Stimulated activated CD4-positive, alpha-beta T cell treated with anti-CD3 and anti-CD28 coated beads, Interleukin-1b, Interleukin-23, amount 100 ng/mL, for 1 hour (primary cell): ENCODE measurements at regions not wholly inside any gene's neighbourhood (a gene's known extent, or its start where the extent isn't known, plus 50 kb on each side); places are given as distances from the start of the nearest gene placed in this dataset.

ENCODE experiments used
- DNase-seq, 2 donors: peaks; one replicate each; pipeline ENCODE4 v3.0.0-alpha.2; 2020; ENCODE audit warnings: low read depth in 2 of 2

DNA sequence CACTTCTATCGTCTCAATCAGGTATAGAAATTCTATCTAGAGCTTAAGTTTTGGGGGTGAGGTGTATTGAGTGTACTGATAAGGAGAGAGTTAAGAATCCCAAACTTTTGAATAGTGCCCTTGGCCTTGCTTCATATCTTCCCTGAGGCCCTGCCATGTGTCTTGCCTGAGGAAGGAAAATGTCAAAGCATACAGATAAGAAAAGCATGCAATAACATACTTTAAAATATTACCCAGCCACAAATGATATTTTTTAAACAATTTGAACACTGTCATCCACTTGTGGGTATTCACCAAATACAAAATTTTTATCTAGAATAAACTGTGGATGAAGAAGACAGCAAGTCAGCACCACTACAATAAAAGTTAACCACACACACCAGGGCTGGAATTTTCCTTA is 631.0 kb upstream of the ALCAM start:
- DNase-seq: no peak

DNA sequence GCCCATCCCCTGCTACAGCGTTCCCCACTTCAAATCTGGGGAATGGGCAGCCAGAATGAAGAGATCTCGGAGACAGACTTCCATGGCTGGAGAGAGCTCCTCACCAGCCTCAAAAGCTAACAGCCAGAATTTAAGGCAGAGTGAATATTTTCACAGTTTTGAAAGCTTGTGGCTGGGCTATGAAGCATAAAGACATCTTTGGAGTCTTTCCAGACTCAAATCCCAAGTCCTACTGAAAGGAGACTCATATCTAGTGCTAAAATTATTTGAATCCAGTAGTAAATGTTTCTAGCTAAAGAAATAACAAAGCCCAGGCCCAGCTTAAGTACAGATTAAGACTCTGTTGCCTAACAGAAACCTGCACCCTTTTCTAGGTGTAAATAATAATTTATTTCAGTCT is 628.4 kb upstream of the ALCAM start:
- DNase-seq: no peak

DNA sequence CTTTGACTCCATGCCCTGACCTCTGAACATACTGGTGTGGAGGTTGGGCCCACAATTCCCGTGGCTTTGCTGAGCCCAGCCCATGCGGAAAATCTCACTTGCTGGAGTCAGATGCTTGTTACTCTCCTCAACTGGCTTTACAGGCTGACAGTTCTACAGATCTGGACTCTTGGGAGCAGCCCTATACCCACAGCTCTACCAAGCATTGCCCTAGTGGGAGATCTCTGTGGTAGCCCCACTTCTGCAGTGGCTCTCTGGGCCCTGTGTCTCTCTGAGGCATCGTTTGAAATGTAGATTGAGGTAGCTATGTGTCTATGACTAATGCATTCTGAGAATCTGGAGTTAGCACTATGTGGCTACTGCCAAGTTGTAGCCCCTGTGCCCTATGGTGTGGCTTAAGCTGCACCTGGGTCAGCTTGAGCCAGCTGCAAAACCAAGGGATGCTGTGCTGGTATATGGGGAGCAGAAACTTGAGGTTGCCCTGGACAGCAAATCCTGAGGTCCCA is 625.8 kb upstream of the ALCAM start:
- no peak for DNase-seq

DNA sequence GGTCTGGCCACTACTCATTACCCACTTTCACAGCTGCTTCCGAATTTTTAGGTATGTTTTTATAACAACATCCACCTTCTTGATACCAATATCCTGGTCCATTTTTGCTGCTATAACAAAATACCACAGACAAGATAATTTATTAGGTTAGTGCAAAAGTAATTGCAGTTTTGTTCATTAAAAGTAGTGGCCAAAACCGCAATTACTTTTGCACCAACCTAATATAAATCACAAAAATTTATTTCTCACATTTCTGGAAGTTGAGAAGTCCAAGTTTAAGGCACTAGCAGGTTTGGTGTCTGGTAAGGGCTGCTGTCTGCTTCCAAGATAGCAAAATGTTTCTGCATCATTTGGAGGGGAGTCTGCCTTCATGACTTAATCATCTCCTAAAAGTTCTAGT is 624.7 kb upstream of the ALCAM start:
- DNase-seq: no peak

DNA sequence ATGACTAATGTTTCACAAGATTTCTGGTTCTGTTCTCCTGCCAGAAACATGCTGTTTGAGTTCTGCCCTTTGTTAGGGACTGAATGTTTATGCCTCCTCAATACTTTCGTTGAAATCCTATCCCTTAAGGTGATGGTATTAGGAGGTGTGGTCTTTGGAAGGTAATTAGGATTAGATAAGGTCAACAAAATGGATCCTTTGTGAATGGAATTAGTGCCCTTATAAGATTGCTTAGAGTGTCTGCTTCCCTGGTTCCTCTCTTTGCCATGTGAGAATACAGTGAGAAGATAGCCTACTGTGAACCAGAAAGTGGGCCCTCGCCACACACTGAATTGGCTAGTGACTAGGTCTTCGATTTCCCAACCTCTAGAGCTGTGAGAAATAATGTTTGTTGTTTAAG is 621.4 kb upstream of the ALCAM start:
- DNase-seq: no peak

DNA sequence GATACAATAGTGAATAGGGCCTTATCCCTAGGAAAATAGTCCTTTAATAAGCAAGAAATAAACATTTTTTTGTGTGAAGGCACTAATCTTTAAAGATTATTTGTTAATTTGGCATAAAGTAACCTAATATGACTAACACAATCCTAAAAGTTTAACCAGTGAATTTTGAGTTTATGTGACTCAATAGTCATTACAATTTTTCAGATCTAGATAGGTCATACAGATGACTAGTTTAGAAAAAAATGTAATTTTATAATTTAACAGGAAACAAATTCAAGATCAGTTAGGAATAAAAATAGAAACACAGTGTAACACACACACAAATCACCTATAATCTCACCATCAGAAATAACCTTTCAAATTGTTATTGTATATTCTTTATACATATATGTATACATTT is 620.7 kb upstream of the ALCAM start:
- DNase-seq: no peak

DNA sequence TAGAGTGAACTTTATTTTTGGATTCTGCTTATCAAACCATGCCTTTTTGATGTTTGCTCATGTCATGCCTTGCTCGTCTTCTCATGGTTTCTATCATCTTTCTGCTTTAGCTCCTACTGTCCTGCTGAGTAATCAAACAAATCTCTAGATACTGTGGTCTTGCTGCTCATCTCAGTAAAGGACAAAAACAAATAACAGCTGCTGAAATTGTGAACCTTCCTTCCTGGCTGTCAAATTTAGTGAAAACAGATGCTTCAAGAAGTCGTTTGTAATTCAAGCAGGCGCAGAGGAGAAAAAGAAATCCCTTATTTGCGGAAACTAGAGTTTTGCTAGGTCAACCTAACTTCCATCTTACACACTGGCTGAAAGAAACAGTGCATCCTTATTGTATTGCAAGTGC is 616.1 kb upstream of the ALCAM start:
- DNase-seq: no peak

DNA sequence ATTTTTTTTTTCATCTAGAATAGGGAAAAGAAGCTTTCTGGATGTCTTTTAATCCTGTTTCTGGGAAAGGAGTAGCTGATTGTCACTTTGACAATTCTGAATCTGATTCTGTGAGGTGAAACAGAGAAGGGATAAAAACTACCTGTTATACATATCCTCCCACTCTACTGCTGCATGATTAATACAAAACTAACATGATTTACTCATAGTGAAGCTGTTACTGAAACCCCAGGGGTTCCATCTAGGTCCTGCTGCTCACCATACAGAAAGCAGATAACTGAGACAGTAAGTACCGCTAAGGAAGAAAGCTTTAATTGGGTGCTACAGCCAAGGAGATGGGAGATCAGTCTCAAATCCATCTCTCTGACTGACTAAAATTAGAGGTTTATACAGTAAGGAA is 610.9 kb upstream of the ALCAM start:
- no peak for DNase-seq

DNA sequence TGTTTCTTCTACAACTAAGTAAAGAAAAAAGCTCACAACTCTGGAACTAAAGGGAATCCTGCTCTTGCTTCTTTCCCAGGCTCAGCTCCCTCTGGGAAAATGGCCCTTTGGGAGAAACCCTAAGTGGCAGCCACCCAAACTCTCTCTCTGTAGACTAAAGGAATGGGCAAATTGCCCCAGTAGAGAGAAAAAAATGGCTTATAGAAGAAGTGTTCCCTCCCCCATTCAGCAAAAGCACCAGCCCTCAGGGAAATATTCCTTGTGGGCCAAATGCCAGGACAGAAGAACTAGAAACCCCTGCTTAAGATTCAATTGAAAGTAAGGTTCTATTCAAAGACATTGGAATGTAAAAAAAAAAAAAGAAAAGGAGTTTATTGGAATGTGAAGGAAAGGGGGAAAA is 603.7 kb upstream of the ALCAM start:
- no peak for DNase-seq

DNA sequence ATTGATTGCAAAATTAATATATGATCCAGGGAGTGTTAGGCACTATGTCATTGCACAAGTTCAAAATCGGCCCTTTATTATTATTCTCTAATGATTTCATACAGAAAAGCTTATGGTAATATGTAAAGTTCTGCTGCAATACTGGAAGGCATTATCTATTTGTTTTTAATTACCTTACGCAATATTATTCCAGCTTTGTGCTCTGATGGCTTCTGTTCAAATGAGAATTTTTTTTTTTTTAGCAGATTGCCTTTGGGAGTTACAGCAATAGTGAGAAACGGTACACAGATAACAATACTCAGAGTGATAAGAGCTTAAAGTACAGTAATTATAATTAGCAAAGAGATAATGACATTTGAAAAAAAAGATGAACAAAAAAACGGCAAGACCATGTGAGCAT is 602.2 kb upstream of the ALCAM start:
- DNase-seq: no peak

DNA sequence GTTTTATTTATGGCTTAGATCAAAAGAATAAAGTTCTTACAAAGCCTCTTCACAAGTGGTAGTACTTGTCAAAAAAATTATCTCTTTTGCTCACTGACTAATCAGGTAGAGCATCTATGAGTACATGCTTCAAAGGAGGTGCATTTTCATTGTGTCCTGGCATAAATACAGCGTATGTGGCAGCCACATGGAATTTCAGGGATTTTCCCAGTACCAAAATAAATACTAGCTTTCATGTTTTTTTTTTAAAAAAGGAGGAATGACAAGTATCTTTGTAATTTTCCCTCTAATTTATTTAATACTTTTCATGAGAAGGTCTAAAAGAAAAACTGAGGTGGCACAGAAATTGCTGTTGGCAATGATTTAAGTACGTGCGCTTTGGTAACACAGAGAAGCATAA is 597.8 kb upstream of the ALCAM start:
- no peak for DNase-seq

DNA sequence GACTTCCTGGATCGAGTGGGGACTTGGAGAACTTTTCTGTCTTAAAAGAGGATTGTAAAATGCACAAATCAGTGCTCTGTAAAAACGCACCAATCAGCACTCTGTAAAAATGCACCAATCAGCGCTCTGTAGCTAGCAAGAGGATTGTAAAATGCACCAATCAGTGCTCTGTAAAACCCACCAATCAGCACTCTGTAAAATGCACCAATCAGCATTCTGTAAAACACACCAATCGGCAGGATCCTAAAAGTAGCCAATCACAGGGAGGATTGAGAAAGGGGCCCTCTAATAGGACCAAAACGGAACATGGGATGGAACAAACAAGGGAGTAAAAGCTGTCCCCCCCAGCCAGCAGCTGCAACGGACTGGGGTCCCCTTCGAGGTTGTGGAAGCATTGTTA is 587.4 kb upstream of the ALCAM start:
- DNase-seq: no peak

DNA sequence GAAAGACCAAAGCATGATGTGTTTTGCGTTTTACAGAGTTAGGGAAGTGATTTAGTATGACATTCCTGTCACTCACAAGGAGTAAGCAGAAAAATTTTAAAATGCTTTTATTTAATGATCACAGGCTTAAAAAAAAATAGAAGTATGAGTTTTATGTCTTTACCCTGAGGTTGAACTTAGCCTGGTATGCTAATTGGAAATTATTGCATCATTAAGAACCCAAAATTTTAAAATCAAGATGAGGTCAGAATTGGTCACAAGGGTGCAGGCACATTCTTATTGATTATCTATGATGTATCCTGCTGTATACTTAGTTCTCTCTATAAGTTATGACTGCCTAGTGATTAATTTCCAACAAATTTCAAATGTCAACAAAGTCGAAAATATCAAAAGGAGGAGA is 585.6 kb upstream of the ALCAM start:
- DNase-seq: no peak

DNA sequence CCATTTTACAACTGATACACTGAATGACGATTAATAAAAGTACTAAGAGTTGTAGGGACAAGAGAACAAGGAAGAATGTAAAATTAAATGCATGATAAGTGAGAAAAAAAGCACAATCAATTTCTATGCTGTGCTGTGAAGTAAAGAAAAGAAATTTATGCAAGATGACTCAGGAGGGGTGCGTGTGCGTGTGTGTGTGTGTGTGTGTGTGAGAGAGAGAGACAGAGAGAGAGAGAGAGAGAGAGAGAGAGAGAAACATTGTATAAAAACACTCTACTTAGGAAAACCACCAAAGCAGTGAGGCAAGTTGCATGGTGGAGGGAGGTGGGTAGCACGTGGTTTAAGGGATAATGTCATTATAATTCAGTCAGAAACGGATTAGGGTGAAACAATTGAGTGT is 580.8 kb upstream of the ALCAM start:
- no peak for DNase-seq

DNA sequence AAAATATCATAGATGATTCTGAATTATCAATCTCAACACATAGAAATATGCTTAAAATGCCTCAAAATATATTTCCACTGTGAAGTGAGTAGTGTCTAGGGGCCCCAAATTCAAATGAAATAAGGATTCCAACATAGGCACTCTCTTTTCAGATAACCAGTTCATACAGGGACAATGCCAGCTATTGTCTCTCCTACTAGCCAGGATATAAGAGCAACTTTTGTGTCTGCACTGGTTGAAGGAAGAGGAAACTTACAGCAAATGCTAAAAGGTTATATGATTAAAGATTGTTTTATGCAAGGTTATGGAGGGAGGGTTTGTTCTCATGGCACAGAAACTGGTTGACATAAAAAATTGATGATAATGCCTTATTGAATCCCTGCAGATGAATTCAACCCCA is 579.4 kb upstream of the ALCAM start:
- DNase-seq: no peak

DNA sequence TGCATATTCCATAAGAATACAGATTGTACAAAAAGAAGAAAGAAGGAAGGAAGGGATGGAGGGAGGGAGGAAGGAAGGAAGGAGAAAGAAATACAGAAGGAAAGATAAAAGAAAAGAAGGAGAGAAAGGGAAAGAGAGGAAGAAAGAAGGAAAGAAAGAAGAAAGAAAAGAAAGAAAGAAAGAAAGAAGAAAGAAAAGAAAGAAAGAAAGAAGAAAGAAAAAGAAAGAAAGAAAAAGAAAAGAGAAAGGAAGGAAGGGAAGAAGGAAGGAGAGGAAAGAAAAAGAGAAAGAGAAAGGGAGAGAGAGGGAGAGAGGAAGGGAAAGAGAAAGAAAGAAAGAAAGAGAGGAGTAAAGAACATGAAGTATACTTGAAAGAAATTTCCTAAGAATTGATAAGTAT is 577.9 kb upstream of the ALCAM start:
- DNase-seq: no peak

DNA sequence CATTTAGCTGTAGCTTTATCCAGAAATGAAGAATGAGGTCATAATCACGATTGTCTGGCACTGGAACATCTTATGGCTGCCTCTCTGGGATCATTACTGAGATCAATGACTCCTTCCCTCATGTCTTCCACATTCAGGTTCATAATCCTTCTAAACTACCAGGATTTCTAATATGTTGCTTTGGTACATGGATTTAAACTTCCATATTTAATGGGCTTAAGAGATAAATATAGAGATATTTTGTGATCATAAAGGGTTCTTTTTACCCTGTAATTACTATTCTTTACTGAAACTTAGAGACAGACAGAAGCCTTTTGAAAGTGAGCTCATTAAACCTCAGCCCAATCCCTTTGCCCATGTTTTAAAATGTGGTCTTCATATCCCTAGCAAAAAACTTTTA is 575.4 kb upstream of the ALCAM start:
- no peak for DNase-seq

DNA sequence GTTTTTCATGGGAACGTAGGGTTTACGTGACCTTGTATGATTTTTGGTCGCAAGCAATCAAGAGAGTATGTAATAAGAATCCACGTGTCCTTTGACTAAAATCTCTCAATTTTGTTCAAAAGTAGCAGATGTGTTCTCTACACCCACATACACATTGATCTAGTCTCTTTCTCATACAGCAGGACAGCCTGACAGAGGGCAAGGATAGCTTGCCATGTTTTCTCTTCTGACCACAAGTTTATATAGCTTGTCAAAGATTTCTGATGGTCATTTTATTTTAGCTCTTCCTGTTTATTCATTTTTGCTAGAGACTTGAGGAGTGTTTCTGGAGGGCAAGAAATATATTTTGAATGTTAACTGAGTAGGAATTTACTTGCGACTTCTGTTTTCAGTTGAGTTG is 570.2 kb upstream of the ALCAM start:
- no peak for DNase-seq

DNA sequence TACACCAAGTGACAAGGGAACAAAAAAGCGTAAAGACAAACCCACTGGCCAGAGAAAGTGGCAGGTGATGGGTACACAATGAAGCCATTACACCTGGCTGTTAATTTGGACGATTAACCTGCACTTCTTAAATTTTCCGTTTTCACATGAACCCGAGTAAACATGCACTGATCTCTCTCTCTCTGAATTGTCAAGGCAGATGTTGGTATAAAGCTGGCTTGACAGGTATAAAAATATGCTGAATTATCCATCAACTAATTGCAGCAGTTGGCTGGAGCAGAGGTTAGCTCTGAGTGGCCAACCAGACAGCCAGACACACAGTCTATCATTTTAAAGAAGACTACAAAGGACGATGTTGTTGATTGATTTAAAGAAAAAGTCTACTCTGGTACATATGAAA is 561.7 kb upstream of the ALCAM start:
- DNase-seq: no peak

DNA sequence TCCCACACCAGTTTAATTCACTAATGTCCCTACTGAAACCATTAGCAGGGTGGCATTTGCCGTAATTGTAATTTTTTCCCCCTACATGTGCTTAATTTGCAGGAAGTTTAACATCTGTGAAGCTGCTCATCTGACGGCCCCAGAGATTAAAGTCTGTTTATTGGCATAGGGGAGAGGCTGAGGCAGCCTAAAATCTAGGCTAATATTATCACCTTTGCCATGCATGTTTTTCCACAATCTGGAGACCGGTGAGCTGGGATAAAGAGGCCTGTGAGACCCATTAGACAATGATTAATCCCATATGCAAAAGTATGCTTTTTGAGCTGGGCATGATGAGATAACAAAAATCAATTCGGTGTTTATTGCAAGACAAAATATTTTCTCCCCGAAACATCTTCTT is 561.2 kb upstream of the ALCAM start:
- no peak for DNase-seq

DNA sequence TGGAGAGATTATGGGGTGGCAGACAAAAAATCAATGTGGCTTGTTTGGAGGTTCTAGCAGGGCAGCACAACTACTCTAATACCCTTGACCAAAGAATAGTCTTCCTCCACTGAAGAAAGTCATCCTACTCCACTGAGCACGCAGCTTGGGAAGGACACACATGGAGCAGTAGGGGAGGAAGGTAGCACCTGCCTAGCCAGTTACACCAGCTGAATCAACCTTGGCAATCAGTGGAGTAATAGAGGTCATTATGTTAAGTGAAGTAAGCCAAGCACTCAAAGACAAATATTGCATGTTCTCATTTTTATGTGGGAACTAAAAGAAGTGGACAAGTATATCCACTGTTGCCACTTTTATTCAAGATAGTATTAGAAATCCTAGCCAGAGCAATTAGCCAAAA is 555.8 kb upstream of the ALCAM start:
- DNase-seq: no peak

DNA sequence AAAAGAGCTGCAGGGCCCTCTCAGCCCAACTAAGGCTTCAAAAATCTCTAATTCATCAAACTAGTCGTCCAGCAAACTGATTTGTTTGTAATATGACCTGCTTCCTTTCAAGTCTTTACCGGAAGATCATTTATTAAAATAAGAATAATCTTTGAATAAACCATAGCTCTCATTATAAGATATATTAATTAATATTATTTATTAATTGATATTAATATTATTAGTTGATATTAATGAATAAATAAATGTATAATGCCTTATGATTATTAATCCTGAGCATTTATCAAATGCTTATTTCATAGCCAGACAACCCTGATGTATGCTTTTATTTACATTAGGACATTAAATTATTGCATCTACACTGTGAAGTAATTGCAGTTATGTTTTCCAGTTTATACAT is 550.7 kb upstream of the ALCAM start:
- DNase-seq: no peak

DNA sequence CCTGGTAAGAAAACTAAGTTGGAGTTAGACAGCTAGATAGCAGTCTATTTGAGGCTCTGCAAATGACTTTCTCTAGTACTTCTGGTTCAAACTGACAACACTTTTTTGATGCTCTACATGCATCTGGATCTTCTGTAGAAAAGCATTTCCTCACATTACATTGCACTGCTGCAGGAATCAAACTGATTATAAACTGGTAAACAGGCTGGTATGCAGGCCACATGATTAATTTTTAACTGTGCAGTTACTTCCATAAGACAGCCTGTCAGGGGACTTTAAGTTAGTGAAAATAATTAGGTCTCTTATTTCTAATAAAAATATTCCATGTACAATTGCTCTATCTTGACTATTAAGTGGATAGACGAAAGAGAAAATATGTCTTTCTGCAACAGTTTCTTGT is 550.0 kb upstream of the ALCAM start:
- DNase-seq: no peak

DNA sequence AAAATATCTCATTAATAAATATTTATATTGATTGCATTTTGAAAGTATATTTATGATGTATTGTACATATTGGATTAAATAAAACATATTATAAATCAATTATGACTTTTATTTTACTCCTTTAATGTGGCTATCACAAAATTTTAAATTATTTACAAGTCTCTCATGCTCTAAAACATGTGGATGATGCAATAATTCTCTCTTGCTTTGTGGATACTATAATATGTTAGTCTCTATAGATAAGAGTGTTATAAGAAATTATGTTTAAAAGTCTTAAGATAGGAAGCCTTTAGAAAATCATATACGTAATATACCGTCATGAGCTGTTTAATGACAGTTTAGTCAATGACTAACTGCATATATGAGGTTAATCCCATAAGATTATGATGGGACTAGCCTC is 547.4 kb upstream of the ALCAM start:
- DNase-seq: no peak

DNA sequence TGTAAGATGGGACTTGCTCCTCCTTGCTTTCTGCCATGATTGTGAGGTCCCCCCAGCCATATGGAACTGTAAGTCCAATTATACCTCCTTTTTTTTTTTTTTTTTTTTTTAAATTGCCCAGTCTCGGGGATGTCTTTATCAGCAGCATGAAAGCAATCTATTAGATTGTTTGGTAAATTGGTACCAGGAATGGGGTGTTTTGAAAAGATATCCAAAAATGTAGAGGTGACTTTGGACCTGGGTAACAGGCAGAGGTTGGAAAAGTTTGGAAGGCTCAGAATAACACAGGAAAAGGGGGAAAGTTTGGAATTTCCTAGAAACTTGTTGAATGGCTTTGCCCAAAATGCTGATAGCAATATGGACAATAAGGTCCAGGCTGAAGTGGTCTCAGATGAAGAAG is 545.8 kb upstream of the ALCAM start:
- no peak for DNase-seq
